Neural crest cell (in vitro differentiated cells): ENCODE measurements at regions not wholly inside any gene's neighbourhood (a gene's known extent, or its start where the extent isn't known, plus 50 kb on each side); places are given as distances from the start of the nearest gene placed in this dataset.

Source experiments
- DNase-seq: peaks from one replicate; pipeline ENCODE4 v3.0.0; 2021; ENCODE audit warnings: low read depth, mixed read lengths, low spot score
- H3K27ac Mint-ChIP-seq: one replicate; pipeline ENCODE4 v1.8.0; 2021; ENCODE audit warnings: mild to moderate bottlenecking, mixed read lengths; ENCODE audit not compliant: unreplicated experiment
- H3K27me3 Mint-ChIP-seq: 2 replicates; pipeline ENCODE4 v1.8.0; 2021; ENCODE audit warnings: low read depth, mild to moderate bottlenecking, mixed read lengths
- H3K36me3 Mint-ChIP-seq: 2 replicates; pipeline ENCODE4 v1.8.0; 2021; ENCODE audit warnings: low read depth, mild to moderate bottlenecking, mixed read lengths
- H3K4me1 Mint-ChIP-seq: 2 replicates; pipeline ENCODE4 v1.8.0; 2021; ENCODE audit warnings: mixed read lengths
- H3K4me3 Mint-ChIP-seq: one replicate; pipeline ENCODE4 v1.8.0; 2021; ENCODE audit warnings: mild to moderate bottlenecking, mixed read lengths
- H3K9me3 Mint-ChIP-seq: 2 replicates; pipeline ENCODE4 v1.8.0; 2021; ENCODE audit warnings: mixed read lengths
- CTCF ChIP-seq: fragments of 200-600 bp; sonication (generic); conservative IDR thresholded peaks from 2 replicates; pipeline ENCODE4 v1.5.0; 2021; ENCODE audit warnings: antibody characterized with exemption, mild to moderate bottlenecking

GRCh38 chr5:74096325-74096724 lies 470.3 kb downstream of the ARHGEF28 start:
- TF ChIP-seq CTCF, result no peak
- no peak overlapping the region for H3K27ac Mint-ChIP-seq
- no peaks in the 10 kb centered on the region for H3K36me3 Mint-ChIP-seq

DNA sequence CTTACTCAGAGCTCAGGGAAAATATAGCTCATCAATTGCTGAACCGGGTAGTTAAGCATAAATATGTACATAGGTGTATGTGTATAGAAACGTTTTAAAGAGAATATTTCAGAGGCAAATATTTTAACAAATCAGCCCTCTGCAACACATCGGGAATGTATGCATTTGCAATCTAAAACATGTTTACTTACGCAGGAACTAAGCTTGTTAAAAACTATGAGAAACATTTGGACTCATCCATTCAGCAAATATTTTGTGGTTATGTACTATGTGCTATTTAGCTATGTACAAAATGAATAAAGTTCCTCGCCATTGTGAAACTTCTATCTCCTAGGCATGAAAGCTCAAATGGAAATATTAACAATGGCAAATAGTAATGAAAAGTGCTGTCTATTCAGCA lies 469.9 kb downstream of the ARHGEF28 start:
- no peaks in the 10 kb centered on the region for H3K27me3 Mint-ChIP-seq
- DNase-seq, result no peak
- H3K36me3 Mint-ChIP-seq, result no peaks in the 10 kb centered on the region
- H3K4me1 Mint-ChIP-seq, result no peaks in the 10 kb centered on the region
- TF ChIP-seq CTCF, result no peak
- no peak overlapping the region for H3K27ac Mint-ChIP-seq
- H3K4me3 Mint-ChIP-seq, result no peak overlapping the region
- peaks cover 9% of the 10 kb centered on the region for H3K9me3 Mint-ChIP-seq

More at GRCh38 chr5:74096325-74096724, 470.3 kb downstream of the ARHGEF28 start:
- Mint-ChIP-seq H3K4me1 (no peaks in the 10 kb centered on the region), H3K4me3 (no peak overlapping the region), H3K27me3 (no peaks in the 10 kb centered on the region), H3K9me3 (peaks cover 9% of the 10 kb centered on the region)
- DNase-seq, result no peak

DNA sequence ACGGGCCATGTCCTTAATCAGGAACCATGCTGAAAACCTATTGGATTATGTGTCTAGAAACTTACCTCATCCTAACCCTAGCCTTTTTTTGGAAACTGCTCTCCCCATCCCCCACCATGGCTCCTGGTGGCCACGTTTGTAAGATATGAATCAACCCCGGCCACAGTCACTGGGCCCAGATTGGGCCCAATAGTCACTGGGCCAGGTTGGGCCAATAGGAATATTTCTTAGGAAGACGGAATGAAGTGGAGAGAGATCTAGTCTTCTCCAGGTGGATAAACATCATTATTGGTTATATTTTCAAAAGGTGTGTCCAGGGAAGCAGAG lies 468.7 kb downstream of the ARHGEF28 start:
- no peaks in the 10 kb centered on the region for H3K27me3 Mint-ChIP-seq
- no peak overlapping the region for H3K4me3 Mint-ChIP-seq
- no peak overlapping the region for H3K27ac Mint-ChIP-seq
- no peaks in the 10 kb centered on the region for H3K36me3 Mint-ChIP-seq
- no peaks in the 10 kb centered on the region for H3K4me1 Mint-ChIP-seq
- no peak for DNase-seq
- TF ChIP-seq CTCF, result no peak
- H3K9me3 Mint-ChIP-seq, result peaks cover 7% of the 10 kb centered on the region

GRCh38 chr5:74094096-74094781 lies 468.2 kb downstream of the ARHGEF28 start:
- Mint-ChIP-seq H3K36me3 (no peaks in the 10 kb centered on the region), H3K27me3 (no peaks in the 10 kb centered on the region), H3K9me3 (peaks cover 4% of the 10 kb centered on the region), H3K4me3 (no peak overlapping the region), H3K27ac (no peak overlapping the region), H3K4me1 (no peaks in the 10 kb centered on the region)
- DNase-seq, result no peak
- TF ChIP-seq CTCF, result no peak

DNA sequence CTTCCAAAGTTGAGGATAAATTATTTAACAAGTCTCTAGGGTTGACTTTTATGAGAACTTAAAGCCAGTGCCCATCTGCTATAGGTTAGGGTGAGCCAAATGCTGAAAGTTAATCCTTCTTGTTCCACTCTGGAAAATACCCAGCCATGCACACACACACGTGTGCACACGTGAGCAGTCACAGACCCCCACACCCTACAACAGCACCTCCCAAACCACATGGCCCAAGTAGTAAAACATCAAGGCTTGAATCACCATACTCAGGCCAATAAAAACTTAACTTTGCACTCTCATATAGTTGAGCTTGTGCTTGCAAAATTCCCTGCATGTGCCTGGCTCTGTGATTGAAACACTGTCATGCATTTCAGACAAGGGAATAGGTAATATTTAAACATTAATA lies 467.6 kb downstream of the ARHGEF28 start:
- DNase-seq, result no peak
- no peaks in the 10 kb centered on the region for H3K4me1 Mint-ChIP-seq
- H3K9me3 Mint-ChIP-seq, result peaks cover 3% of the 10 kb centered on the region
- no peak for TF ChIP-seq CTCF
- H3K4me3 Mint-ChIP-seq, result no peak overlapping the region
- H3K27ac Mint-ChIP-seq, result no peak overlapping the region
- H3K27me3 Mint-ChIP-seq, result no peaks in the 10 kb centered on the region
- H3K36me3 Mint-ChIP-seq, result no peaks in the 10 kb centered on the region
